ENCODE measurements at regions not wholly inside any gene's neighbourhood (a gene's known extent, or its start where the extent isn't known, plus 50 kb on each side); places are given as distances from the start of the nearest gene placed in this dataset.
"Not testable (repeated sequence)": the region's sequence is repeated elsewhere in the genome, so short reads cannot be mapped to it uniquely, and the experiment has no call there.

DNA sequence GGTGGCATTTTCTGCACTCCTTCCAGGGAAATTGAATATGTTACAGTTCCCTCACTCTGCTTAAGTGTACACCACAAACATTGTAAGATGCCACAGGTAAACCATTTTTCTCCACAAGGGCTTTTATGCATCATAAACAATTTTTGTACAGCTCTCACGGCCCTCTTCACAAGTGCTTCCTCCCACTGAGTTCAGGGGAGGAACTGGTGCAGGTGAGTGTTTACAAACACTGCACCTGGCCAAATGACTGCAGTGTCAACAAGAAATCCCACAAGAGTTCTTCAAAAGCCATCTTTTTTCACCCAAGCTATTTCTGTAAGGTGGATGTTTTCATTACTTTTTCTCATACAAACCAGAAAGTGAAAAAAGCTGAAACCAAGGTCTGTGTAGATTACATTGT, 973.2 kb downstream of the AACS start:
- DNase-seq: no peak

DNA sequence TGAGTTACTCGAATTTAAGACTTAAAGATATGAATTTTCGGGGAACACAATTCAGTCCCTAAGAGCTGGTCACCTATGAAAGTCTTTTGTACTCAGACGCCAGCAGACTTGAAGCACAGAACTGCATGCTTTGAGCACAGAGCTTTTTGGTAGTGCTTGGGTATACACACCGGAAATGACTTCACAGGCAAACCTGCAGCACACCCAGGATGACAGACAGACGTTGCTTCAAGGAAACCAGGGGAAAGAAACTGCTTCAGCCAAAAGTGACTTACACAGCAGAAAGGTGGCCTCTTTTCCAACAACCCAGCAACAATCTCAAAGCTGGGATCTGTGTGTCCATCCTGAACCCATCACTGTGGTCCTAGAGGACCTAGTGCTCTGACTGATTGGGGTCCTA, 975.1 kb downstream of the AACS start:
- DNase-seq: no peak

DNA sequence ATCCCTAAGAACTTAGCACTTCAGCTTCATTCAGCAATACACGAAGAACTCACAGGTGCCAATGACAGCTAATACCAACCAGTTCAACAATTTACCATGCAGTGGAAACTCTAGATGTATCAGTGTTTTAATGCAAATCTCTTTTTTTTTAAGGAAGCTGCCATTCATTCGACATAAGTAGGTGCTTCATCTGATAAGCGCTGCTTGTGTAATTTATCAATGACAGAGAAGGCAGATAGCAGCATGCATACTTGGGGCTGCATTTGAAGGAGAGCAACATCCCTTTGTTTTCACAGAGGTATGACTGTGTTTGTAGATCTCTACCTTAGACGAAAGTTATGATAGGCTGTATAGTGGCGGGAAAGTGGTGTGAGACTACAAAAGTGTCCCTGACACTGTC, 977.1 kb downstream of the AACS start:
- no peak for DNase-seq

DNA sequence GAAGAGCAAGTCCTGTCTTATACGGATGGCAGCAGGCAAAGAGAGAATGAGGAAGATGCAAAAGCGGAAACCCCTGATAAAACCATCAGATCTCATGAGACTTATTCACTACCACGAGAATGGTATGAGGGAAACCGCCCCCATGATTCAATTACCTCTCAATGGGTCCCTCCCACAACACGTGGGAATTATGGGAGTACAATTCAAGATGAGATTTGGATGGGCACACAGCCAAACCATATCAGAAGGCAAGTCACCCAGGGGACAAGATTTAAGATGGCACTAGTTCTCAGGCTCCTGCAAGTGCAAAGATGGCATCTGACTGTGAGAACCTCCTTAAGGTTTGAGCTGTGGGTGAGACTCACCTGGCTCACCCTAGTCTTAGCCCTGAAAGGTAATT, 984.3 kb downstream of the AACS start:
- not testable (repeated sequence) for DNase-seq

DNA sequence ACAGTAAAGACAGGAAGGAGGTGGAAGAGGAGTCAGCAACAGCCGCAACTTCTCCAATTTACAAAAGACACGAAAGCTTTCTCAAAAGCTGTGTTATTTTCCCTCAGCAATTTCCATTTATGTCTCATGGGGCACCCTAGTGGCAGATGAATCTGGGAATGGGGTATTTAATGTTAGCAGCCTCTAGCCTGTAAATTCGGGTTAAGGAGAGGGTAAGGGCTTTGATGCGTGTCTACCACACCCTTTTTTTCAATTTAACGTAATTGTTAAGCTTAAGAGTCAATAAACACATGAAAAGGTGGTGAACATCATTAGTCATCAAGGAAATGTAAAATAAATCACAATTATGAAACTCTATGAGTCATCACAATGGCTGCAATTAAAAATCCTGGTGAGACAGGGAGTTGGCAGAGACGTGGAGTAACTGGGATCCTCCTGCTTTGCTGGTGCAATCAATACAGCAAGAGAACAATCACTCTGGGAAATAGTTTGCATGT, 986.4 kb downstream of the AACS start:
- DNase-seq: no peak

DNA sequence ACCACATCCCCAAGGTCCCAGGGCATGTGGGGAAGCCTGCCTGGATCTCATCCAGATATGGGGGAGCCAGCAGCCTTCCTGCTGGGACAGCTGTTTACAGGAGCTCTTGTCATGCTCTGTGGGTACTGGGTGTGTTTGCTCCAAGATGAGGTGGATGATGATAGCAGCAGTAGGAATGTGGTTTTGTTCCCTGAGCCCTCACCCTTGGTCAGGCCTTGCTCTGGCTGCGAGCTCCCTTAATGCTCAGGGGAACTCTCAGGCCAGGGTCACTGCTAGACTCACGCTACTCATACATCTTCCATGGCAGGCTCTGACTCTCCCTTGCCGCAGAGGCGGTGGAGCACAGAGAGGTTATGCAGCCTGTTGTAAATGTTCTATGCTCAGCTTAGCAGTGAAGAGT, 990.3 kb downstream of the AACS start:
- DNase-seq: no peak

DNA sequence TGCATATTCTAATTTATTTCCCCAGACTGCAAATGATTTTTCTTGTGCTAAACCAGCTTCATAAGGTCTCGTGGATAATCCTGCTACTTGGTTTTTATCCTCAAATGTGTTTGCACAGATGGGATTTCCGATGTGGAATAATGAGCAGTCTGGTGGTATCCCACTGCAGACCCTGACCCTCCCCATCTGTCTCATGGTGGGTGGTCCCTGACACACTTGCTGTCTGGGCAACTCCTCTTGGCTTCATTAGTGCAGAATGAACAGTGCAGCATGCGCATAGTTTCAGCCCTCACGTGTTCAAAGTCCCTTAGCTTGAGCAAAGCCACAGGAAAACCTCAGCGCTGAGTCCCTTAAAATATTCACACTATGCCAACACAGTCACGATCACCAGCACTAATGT, 996.5 kb downstream of the AACS start:
- no peak for DNase-seq

DNA sequence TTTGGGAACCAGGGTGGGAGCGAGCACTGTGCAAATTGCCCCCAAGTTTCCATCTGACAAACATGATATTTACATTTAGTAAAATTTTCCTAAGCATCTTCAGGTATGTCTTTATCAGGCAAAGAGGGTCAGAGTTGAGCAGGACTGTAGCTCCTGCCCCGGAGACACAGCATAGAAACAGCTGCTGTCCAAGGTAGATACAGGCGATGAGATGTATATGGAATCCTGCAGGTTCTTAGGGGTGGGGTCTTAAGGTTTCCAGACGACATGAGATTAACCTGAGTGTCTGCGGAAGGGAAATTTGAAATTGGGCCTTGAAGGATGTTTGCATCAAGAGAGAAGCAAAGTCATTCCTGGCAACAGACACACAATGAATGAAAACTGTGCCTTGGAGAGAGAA, 998.8 kb downstream of the AACS start:
- no peak for DNase-seq

DNA sequence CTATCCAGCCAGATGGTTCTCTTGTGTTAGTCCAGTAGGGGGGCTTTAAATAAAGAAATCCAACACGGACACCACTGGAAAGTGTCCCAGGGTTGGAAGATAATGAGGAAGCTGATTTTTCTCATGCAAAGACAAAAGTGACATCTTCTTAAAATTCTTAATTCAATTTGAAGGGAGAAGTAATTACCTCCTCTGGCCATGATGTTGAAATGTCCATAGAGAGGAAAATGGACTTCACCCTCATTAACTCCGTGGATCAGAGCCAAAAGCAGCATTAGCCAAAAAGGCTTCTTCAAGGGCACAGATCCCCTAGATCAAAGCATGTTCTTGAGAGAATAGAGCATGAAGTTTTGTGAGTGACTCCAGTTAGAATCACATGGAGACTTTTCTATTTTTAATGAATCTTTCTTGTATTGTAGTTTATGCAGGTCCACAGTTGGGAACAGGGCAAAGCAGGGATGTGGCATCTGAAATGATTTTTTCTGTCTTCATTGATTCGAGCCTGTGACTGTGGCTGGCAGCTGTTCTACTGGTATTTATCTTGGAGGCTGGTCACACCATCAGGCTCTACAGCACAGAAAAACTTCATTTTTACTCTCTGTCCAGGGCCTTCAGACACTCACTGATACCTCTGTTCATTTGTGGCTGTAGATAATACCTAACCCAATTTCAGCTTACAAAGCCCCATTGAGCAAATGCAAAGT, 1002.5 kb downstream of the AACS start:
- no peak for DNase-seq

DNA sequence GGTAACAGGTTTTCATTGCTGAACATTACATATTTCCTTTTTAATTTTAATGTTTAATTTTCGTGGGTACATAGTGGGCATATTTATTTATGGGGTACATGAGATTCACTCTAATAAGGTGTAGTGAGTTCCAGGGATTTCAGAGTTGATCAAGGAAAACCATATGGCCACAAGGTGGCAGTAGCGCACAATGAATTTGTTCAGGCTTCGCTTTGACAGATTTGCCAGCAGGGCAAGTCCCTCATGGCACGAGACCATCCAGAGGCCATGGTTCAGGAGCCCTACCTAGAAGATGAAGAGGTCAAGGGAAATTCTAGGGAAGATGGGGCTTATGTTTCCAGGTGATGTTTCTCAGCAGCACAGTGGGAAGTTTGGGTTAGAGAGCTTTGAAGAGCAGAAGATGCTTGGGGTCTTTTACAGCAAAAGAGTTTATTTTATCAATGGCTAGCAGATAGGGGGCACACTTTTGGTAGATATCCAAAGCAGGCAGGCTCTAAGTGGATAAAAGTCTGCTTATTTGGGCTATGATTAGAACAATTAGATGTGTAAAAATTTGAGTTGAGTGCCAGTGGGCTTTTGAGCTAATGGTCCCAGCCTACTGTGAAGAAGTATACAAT, 1004.4 kb downstream of the AACS start:
- peak; percentile 83 for DNase-seq

DNA sequence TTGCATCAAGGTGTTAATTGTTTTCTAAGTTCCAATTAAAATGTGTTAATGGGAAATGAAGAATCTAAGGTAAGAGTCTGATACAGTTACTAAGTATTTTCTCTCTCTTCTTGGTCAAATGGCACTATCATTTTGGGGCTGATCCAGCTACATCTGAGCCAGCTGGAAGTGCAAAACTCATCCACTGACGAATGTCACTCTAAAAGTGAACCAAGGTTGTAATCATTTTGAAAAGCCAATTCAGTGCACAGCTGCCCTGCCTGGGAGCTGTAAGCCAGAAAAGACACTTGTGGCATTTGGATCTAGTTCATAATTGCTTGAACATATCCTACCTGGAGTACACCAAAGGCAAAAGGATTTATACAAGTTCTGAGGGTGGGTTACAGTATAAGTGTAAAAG, 1011.3 kb downstream of the AACS start:
- DNase-seq: no peak

DNA sequence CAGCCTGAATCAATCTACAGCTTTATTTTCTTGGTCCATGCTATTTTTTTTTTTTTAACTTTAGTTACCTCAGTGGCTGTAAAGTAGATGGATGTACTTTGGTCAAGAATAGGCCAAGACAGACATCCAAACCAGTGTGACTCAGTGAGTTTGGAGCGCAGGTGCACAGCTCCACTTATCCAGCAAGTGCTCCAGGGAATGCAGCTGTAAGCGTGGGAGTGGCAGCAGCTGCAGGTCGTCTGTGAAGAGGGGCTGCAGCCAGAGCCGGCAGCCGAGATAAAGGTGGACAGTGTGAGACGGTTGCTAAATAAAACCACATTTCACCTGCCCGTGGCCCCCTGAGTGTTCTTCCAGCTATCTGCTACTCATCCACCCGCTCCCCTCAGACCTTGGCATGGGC, 1018.7 kb downstream of the AACS start:
- DNase-seq: no peak

DNA sequence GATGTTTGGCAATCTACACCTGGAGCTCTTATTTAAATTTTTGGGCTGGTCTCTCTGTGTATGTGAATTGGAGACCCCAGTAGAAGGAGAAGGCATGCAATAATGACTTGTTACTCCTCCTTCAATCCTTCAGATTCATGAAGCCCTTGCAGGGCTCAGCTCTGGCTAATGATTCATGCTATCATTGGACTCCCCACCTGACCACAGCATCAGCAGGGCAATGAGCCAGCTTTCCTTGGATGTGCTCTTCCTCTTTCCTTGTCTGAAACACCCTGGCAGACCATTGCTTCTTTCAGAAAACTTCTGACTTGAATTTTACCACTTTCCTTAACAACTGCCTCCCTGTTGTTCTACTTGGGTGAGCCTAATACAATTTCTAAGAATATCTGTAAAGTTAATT, 1019.2 kb downstream of the AACS start:
- DNase-seq: no peak

DNA sequence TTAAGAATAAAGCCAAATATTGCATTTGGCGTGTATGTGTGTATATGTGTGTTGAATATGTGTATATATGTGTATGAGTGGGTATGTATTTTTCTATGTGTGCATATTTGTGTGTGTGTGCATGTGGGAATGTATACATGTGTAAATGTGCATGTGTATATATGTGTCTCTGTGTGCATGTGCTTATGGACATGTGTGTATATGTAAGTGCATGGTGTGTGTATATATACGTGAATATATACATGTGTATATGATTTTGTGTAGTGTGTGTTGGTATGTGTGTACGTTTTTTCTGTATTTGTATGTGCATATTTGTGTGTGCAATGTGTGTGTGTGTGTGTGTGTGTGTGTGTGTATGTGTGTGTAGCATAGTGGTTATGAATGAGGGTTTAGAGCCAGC, 1021.0 kb downstream of the AACS start:
- no peak for DNase-seq

DNA sequence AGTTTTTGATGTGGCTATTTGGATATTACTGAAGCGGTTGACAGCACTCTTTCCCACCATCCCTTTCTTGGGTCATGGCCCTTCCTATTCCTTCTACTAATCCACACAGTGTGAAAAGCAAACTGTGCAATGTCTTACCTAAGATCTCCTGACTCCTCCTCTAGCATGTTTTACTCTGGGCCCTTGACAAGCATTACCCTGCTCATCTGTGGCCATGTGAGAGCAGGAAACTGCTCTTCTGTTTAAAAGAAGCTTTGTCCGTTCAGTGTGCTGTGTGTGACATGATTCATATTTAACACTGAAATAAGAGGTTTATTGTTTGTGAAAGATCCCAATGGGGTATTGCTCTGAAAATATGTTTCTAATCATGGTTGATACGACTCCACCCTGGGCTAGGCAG, 1022.5 kb downstream of the AACS start:
- no peak for DNase-seq

DNA sequence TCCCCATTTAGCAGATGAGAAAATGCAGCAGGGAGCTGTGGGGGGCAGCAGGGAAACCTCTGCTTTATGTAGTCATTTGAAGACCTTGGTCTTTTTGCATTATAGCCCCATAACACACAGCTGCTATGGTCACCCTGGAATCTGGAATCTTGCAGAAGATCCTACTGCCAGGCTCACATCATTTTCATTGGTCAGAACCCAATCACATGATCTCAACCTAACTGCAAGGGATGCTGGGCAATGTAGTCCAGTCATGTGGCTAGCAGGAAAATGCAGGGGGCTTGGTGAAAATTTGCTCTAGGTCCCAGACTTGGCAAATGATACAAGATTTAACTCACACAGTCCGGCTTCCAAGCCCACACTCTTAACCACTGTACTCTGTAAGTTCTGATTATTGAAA, 1028.7 kb downstream of the AACS start:
- DNase-seq: no peak

DNA sequence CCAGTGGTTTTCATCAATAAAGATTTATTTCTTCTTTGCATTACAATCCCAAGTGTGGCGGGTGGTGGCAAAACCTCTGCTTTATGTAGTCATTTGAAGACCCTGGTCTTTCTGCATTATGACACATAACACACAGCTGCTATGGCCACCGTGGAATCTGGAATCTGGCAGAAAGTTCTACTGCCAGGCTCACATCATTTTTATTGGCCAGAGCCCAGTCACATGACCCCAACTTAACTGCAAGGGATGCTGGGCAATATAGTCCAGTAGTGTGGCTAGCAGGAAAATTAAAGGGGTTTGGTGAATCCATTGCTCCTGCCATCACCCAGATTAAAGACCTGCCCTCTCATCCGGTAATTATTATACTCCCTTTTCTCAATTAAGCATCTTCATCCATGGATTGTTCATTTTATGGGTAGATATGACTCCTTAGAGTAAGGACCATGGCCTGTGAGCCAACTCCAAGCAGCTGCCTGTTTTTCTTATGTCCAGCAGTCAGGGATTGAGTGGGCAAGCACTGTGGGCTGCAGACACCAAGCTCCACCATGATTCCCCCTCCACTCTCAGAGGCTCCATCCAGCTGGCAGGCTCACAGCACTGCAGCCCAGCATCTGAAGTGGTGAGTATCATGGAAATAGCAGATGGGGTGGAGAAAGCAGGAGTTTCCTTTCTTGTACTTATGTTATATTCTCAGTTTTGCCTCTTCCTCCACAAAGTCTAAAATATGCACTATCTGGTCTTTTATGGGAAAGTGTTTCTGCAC, 1030.7 kb downstream of the AACS start:
- DNase-seq: no peak

DNA sequence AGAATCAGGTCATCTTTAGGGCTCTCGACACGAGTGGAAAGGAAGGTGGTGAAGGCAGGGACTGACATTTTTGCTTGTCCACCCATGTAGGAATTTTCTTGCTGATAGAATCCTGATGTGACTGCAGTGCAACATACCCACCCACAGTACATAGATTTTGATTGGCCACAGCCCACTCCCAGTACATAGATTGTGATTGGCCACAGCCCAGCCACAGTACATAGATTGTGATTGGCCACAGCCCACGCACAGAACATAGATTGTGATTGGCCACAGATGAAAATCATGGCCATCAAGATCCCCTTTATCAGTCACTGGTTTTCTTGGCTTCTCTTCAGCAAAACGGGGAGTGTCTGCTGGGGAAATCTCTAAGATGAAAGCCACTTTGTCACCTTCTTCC, 1041.5 kb downstream of the AACS start:
- DNase-seq: no peak

DNA sequence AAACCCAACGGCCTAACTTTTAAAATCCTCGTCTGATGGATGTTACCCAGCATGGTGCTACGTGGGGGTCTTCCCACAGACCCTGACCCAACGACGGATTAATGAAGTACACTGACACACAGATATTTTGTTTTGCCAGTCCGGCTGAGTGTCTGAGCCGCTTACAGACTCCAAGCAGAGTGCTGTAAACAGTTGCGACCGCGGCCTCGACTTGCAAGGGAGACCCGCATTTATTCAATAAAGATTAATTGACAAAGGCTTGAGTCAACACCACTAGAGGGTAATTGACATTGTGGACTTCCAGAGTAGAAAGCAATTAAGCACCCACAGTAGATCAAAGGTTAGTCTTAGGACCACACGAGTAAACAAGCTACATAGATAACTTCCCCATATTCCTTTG, 1042.4 kb downstream of the AACS start:
- no peak for DNase-seq

DNA sequence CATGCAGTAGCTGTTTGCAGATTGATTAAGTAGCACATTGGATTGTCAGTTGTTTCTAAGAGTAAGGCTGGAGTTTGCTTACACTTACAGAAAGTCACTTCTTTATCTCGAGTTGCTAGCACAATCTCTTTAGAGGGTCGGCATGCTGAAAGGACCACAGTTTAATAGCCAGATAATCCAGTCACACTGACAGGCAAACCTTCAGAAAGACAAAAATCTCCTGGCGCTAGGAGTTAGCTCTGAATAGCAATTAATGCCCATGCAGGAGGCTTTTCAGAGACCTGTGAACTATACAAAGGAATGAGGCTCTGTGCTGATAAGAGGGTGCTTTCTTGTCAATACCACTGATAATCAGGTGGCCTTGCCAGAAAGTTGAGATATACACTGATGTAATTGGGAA, 1043.0 kb downstream of the AACS start:
- no peak for DNase-seq

DNA sequence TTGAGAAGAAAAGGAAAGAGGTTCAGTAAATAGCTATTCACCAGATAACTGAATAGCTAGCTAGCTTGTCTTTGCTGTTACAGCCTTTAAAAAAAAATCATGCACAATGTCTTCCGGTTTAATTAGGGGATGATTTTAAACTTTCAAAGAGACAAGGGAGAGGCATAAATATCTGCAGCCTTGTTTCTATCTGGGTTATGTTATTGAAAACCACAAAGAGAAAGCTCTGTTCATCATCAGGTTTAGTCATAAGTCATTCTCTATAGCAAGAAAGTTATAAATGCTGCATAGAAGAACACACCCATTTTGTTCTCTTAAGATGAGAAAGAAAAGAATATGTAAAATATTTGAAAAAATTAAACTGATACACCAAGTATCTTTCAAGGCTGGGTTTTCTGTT, 1046.9 kb downstream of the AACS start:
- DNase-seq: no peak

DNA sequence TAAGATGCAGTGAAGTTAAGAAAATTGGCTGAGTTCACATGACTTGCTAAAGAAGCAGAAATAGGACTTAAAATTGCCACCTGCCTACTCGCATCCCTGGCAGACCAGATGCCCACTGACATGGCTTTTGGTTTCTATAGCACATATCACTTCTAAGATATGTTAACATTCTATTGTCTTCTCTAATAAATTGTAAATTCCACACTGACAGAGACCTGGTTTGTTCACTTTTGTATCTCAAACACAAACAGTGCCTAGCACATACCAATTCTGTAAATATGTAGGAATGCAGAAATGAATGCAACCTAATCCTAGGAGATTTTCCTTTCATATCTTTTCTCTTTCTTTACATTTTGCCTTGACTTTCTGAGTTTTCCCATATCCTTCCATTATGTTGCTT, 1047.6 kb downstream of the AACS start:
- DNase-seq: no peak

DNA sequence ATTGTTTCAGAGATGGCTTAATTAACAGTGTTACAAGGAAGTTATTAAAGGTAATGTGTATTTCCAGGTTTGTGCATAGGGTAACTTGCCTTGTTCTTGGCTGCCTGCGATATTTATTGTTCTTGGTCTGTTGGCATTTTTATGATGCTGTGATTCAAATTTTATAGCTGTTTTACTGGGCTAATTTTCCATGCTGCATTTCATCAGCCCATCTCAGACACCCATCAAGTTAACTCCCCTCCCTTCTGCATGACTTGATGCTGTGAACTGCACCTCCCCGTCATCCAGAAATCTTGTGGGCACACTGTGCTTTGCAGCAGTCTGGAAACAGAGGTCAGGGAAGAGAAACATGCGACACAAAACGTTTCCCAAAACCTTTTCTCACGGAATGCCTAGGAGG, 1049.2 kb downstream of the AACS start:
- no peak for DNase-seq

DNA sequence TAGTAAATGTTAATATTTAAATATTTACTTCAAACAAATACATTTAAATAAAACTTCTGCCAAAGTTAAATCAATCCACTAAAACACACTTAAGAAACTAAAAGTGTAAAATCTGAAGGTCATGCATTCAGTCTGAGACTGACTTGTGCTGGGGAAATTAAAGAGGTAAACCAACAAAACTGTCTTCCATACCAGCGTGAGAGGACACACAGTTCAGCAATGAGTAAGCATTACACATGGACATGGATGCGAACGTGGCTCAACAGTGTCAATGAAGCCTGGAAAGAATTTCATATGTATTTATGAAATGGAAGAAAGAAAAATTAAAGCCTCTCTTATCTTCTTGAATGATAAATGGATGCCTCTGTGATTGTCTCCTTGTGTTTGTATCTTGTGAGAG, 1052.3 kb downstream of the AACS start:
- DNase-seq: no peak

Measured in hematopoietic multipotent progenitor cell treated with erythropoietin and hydrocortisone succinate and interleukin-3 and kit ligand, for 6 days (in vitro differentiated cells).